Fibroblast of lung (primary cell): ENCODE measurements at regions not wholly inside any gene's neighbourhood (a gene's known extent, or its start where the extent isn't known, plus 50 kb on each side); places are given as distances from the start of the nearest gene placed in this dataset.

Experiments used
- DNase-seq, 2 donors: peaks; one replicate each; pipeline versions ENCODE4 v3.0.0 to v3.0.0-alpha.2; 2010; ENCODE audit warnings: low read depth in 2 of 2
- H2AFZ ChIP-seq: 2 replicates; pipeline ENCODE4 v1.5.1; 2012; ENCODE audit warnings: low read length, control low read depth, inconsistent platforms
- H3K27ac ChIP-seq: 2 replicates; pipeline ENCODE4 v1.5.1; 2011; ENCODE audit warnings: low read length, control low read depth; ENCODE audit not compliant: insufficient read depth
- H3K27me3 ChIP-seq: 2 replicates; pipeline ENCODE4 v1.5.1; 2011; ENCODE audit warnings: mild to moderate bottlenecking, low read length; ENCODE audit not compliant: control insufficient read depth, insufficient read depth
- H3K36me3 ChIP-seq: 2 replicates; pipeline ENCODE4 v1.5.1; 2011; ENCODE audit warnings: low read length; ENCODE audit not compliant: control insufficient read depth, insufficient read depth
- H3K4me1 ChIP-seq: 2 replicates; pipeline ENCODE4 v1.5.1; 2011; ENCODE audit warnings: low read length; ENCODE audit not compliant: control insufficient read depth, insufficient read depth; ENCODE audit errors: extremely low read depth
- H3K4me2 ChIP-seq: 2 replicates; pipeline ENCODE4 v1.5.1; 2011; ENCODE audit warnings: low read length, control low read depth; ENCODE audit not compliant: insufficient read depth; ENCODE audit errors: extremely low read depth
- H3K4me3 ChIP-seq, 4 experiments: fragments of 200-600 bp in 1 of 4; sonication (generic) in 1 of 4; replicated peaks in 1 of 4; 2 replicates each; pipeline ENCODE4 v1.5.1; 2011 to 2016; ENCODE audit warnings: low read length in 4 of 4, low read depth in 3 of 4, mild to moderate bottlenecking in 3 of 4, control low read depth in 2 of 4, inconsistent platforms in 1 of 4, mixed read lengths in 1 of 4; ENCODE audit not compliant: insufficient read depth in 1 of 4; ENCODE audit errors: control extremely low read depth in 1 of 4
- H3K79me2 ChIP-seq: 2 replicates; pipeline ENCODE4 v1.5.1; 2012; ENCODE audit warnings: mild to moderate bottlenecking, low read length, inconsistent platforms; ENCODE audit not compliant: control insufficient read depth, insufficient read depth
- H3K9ac ChIP-seq: 2 replicates; pipeline ENCODE4 v1.5.1; 2011; ENCODE audit warnings: mild to moderate bottlenecking, low read length, control low read depth; ENCODE audit not compliant: insufficient read depth
- H3K9me3 ChIP-seq: 2 replicates; pipeline ENCODE4 v1.5.1; 2012; ENCODE audit warnings: low read depth, low read length; ENCODE audit not compliant: control insufficient read depth, insufficient read depth
- H4K20me1 ChIP-seq: 2 replicates; pipeline ENCODE4 v1.5.1; 2011; ENCODE audit warnings: low read length; ENCODE audit not compliant: control insufficient read depth, insufficient read depth; ENCODE audit errors: extremely low read depth
- EZH2 ChIP-seq: IDR thresholded peaks from 2 replicates; pipeline ENCODE4 v1.5.1; 2012; ENCODE audit warnings: low read length, control low read depth, mild to moderate bottlenecking; ENCODE audit errors: missing control alignments
- TF ChIP-seq, protein P1 (sequence below), 2 donors: IDR thresholded peaks in 1 of 2; conservative IDR thresholded peaks in 1 of 2; 1 replicate in 1 of 2; 2 replicates in 1 of 2; pipeline ENCODE4 v1.5.1; 2011 to 2012; ENCODE audit warnings: low read length in 2 of 2, control low read depth in 1 of 2, inconsistent platforms in 1 of 2, low read depth in 1 of 2, mild to moderate bottlenecking in 1 of 2

- Histone ChIP-seq H3K4me2 (no peak overlapping the region), H3K9me3 (no peaks in the 10 kb centered on the region), H3K27ac (no peak overlapping the region), H3K27me3 (no peaks in the 10 kb centered on the region), H3K4me1 (peaks cover 5% of the 10 kb centered on the region), H2AFZ (no peak overlapping the region), H4K20me1 (no peaks in the 10 kb centered on the region), H3K9ac (no peak overlapping the region), H3K79me2 (no peaks in the 10 kb centered on the region), H3K4me3 (no peak overlapping the region), H3K36me3 (no peaks in the 10 kb centered on the region)
- no peak for TF ChIP-seq EZH2
- TF ChIP-seq, protein P1, sequence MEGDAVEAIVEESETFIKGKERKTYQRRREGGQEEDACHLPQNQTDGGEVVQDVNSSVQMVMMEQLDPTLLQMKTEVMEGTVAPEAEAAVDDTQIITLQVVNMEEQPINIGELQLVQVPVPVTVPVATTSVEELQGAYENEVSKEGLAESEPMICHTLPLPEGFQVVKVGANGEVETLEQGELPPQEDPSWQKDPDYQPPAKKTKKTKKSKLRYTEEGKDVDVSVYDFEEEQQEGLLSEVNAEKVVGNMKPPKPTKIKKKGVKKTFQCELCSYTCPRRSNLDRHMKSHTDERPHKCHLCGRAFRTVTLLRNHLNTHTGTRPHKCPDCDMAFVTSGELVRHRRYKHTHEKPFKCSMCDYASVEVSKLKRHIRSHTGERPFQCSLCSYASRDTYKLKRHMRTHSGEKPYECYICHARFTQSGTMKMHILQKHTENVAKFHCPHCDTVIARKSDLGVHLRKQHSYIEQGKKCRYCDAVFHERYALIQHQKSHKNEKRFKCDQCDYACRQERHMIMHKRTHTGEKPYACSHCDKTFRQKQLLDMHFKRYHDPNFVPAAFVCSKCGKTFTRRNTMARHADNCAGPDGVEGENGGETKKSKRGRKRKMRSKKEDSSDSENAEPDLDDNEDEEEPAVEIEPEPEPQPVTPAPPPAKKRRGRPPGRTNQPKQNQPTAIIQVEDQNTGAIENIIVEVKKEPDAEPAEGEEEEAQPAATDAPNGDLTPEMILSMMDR (conservative IDR thresholded peaks at IDR 0.05 in 1 of 2, IDR thresholded peaks at IDR 0.05 in 1 of 2; ENCODE audit: low read depth in 1 of 2, low read length in 2 of 2): no peak
- DNase-seq: peak in 1 of 2 donors; percentile 15
Measured at GRCh38 chr5:153223376-153223775, 267.1 kb upstream of the GRIA1 start.

GRCh38 chr5:153224651-153225050, 265.8 kb upstream of the GRIA1 start:
- peaks cover 5% of the 10 kb centered on the region for H3K4me1 ChIP-seq
- H3K9me3 ChIP-seq: no peaks in the 10 kb centered on the region
- no peaks in the 10 kb centered on the region for H3K36me3 ChIP-seq
- no peak overlapping the region for H3K4me2 ChIP-seq
- no peaks in the 10 kb centered on the region for H4K20me1 ChIP-seq
- H3K79me2 ChIP-seq: no peaks in the 10 kb centered on the region
- H2AFZ ChIP-seq: no peak overlapping the region
- no peak overlapping the region for H3K9ac ChIP-seq
- TF ChIP-seq, protein P1 (conservative IDR thresholded peaks at IDR 0.05 in 1 of 2, IDR thresholded peaks at IDR 0.05 in 1 of 2; ENCODE audit: low read depth in 1 of 2, low read length in 2 of 2): no peak
- TF ChIP-seq EZH2: no peak
- DNase-seq: no peak
- H3K4me3 ChIP-seq: no peak overlapping the region
- no peak overlapping the region for H3K27ac ChIP-seq
- H3K27me3 ChIP-seq: no peaks in the 10 kb centered on the region

DNA sequence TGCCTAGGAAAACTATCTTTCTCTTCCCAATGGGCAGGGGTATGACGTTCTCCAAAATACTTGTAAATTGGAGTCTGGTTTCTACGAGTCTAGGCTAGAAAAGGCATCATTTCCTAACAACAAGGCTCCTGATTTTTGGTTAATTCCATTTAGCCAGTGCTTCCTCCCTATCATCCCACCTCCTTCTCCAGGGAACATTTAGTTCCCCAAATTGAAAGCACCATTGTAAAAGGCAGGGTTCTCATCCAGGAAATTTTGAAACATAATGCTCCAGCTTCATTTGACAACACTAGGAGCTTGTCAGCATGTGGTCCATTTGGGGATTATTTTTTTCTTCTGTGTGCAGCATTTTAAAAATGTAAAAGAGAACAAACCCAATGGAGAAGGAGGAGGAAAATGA, 256.5 kb upstream of the GRIA1 start:
- Histone ChIP-seq H3K4me1 (no peaks in the 10 kb centered on the region), H3K9ac (no peak overlapping the region), H3K27ac (no peak overlapping the region), H3K9me3 (no peaks in the 10 kb centered on the region), H2AFZ (no peak overlapping the region), H3K27me3 (no peaks in the 10 kb centered on the region), H3K36me3 (no peaks in the 10 kb centered on the region), H3K4me3 (no peak overlapping the region), H3K4me2 (no peak overlapping the region), H4K20me1 (no peaks in the 10 kb centered on the region), H3K79me2 (no peaks in the 10 kb centered on the region)
- DNase-seq: no peak
- TF ChIP-seq, protein P1 (conservative IDR thresholded peaks at IDR 0.05 in 1 of 2, IDR thresholded peaks at IDR 0.05 in 1 of 2; ENCODE audit: low read depth in 1 of 2, low read length in 2 of 2): no peak
- no peak for TF ChIP-seq EZH2
